ENCODE measurements at regions not wholly inside any gene's neighbourhood (a gene's known extent, or its start where the extent isn't known, plus 50 kb on each side); places are given as distances from the start of the nearest gene placed in this dataset.

GRCh38 chr21:27795418-27795817, 828.5 kb upstream of the ADAMTS5 start:
- Histone ChIP-seq H4K20me1 (ENCODE audit: insufficient read depth, low read length) (no peaks in the 10 kb centered on the region), H3K9me3 (ENCODE audit: insufficient read depth, low read length, severe bottlenecking) (no peaks in the 10 kb centered on the region), H3K4me2 (ENCODE audit: insufficient read depth, low read length) (no peak overlapping the region), H3K27ac (ENCODE audit: low read length) (no peak overlapping the region), H3K36me3 (ENCODE audit: insufficient read depth, low read length) (no peaks in the 10 kb centered on the region), H3K79me2 (ENCODE audit: insufficient read depth, low read length) (no peaks in the 10 kb centered on the region), H3K27me3 (ENCODE audit: insufficient read depth, low read length, poor library complexity) (no peaks in the 10 kb centered on the region), H3K4me1 (ENCODE audit: insufficient read depth, low read length) (no peaks in the 10 kb centered on the region), H3K9ac (ENCODE audit: low read depth, low read length) (no peak overlapping the region), H2AFZ (ENCODE audit: low read depth, low read length) (no peak overlapping the region), H3K4me3 (ENCODE audit: low read depth in 1 of 2, low read length in 2 of 2) (no peak overlapping the region)
- TF ChIP-seq EZH2 (IDR thresholded peaks at IDR 0.05; ENCODE audit: borderline replicate concordance, low read depth, low read length, severe bottlenecking) (no peak), CTCF (IDR thresholded peaks at IDR 0.05; ENCODE audit: borderline replicate concordance, extremely low read depth, low read length, poor library complexity, severe bottlenecking) (no peak)
- DNase-seq = no peak
- no peak for ATAC-seq (ENCODE audit: insufficient read depth, low read depth)

- H3K27ac ChIP-seq (ENCODE audit: low read length) = no peak overlapping the region
- no peak for ATAC-seq (ENCODE audit: insufficient read depth, low read depth)
Measured at GRCh38 chr21:27793901-27794300, 827.0 kb upstream of the ADAMTS5 start.

DNA sequence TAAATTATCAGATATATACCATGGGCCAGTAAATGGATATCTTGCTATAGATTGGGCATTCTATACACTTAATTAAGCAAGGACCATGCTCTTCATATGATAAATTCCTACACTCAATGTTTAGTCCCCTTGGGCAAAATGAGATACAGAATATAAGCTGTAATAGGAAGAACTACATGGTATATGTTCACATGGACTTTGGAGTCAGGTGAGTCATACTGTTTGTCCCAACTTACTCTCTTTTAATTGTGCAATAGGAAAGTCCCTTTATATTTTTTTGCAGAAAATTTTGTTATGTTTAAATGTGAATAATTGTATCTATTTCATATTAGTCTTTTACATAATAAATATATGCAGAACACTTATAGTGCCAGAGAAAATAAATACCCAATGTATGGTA, 820.2 kb upstream of the ADAMTS5 start:
- no peak for ATAC-seq (ENCODE audit: insufficient read depth, low read depth)
- H3K4me2 ChIP-seq (ENCODE audit: insufficient read depth, low read length) = no peak overlapping the region

More at GRCh38 chr21:27793901-27794300, 827.0 kb upstream of the ADAMTS5 start:
- Histone ChIP-seq H3K79me2 (ENCODE audit: insufficient read depth, low read length) (no peaks in the 10 kb centered on the region), H3K4me2 (ENCODE audit: insufficient read depth, low read length) (no peak overlapping the region), H4K20me1 (ENCODE audit: insufficient read depth, low read length) (no peaks in the 10 kb centered on the region), H3K4me1 (ENCODE audit: insufficient read depth, low read length) (no peaks in the 10 kb centered on the region), H3K27me3 (ENCODE audit: insufficient read depth, low read length, poor library complexity) (no peaks in the 10 kb centered on the region), H3K4me3 (ENCODE audit: low read depth in 1 of 2, low read length in 2 of 2) (no peak overlapping the region), H2AFZ (ENCODE audit: low read depth, low read length) (no peak overlapping the region), H3K9me3 (ENCODE audit: insufficient read depth, low read length, severe bottlenecking) (no peaks in the 10 kb centered on the region), H3K9ac (ENCODE audit: low read depth, low read length) (no peak overlapping the region), H3K36me3 (ENCODE audit: insufficient read depth, low read length) (no peaks in the 10 kb centered on the region)
- no peak for DNase-seq
- TF ChIP-seq CTCF (IDR thresholded peaks at IDR 0.05; ENCODE audit: borderline replicate concordance, extremely low read depth, low read length, poor library complexity, severe bottlenecking) (no peak), EZH2 (IDR thresholded peaks at IDR 0.05; ENCODE audit: borderline replicate concordance, low read depth, low read length, severe bottlenecking) (no peak)

More for the DNA sequence above, 820.2 kb upstream of the ADAMTS5 start:
- Histone ChIP-seq H4K20me1 (ENCODE audit: insufficient read depth, low read length) (no peaks in the 10 kb centered on the region), H3K4me3 (ENCODE audit: low read depth in 1 of 2, low read length in 2 of 2) (no peak overlapping the region), H3K4me1 (ENCODE audit: insufficient read depth, low read length) (no peaks in the 10 kb centered on the region), H3K27ac (ENCODE audit: low read length) (no peak overlapping the region), H3K9ac (ENCODE audit: low read depth, low read length) (no peak overlapping the region), H3K79me2 (ENCODE audit: insufficient read depth, low read length) (no peaks in the 10 kb centered on the region), H2AFZ (ENCODE audit: low read depth, low read length) (no peak overlapping the region), H3K36me3 (ENCODE audit: insufficient read depth, low read length) (no peaks in the 10 kb centered on the region), H3K9me3 (ENCODE audit: insufficient read depth, low read length, severe bottlenecking) (no peaks in the 10 kb centered on the region), H3K27me3 (ENCODE audit: insufficient read depth, low read length, poor library complexity) (no peaks in the 10 kb centered on the region)
- no peak for TF ChIP-seq CTCF (IDR thresholded peaks at IDR 0.05; ENCODE audit: borderline replicate concordance, extremely low read depth, low read length, poor library complexity, severe bottlenecking)
- TF ChIP-seq EZH2 (IDR thresholded peaks at IDR 0.05; ENCODE audit: borderline replicate concordance, low read depth, low read length, severe bottlenecking) = no peak
- no peak for DNase-seq
